Retina (tissue), 1 donor: ENCODE measurements at regions not wholly inside any gene's neighbourhood (a gene's known extent, or its start where the extent isn't known, plus 50 kb on each side); places are given as distances from the start of the nearest gene placed in this dataset.
"Not testable (repeated sequence)": the region's sequence is repeated elsewhere in the genome, so short reads cannot be mapped to it uniquely, and the experiment has no call there.

Experiments used
- DNase-seq: peaks from one replicate; pipeline ENCODE4 v3.0.0-alpha.2; 2016

- DNase-seq = no peak
Measured at GRCh38 chr6:135606392-135606791, 108.9 kb upstream of the AHI1 start.

- DNase-seq = no peak
Measured at GRCh38 chr6:135608031-135608430, 110.5 kb upstream of the AHI1 start.

GRCh38 chr6:135610192-135610591 lies 112.7 kb upstream of the AHI1 start:
- DNase-seq = not testable (repeated sequence)

- no peak for DNase-seq
Measured at GRCh38 chr6:135616655-135617054, 119.1 kb upstream of the AHI1 start.

GRCh38 chr6:135617222-135617621 lies 119.7 kb upstream of the AHI1 start:
- DNase-seq = no peak

- DNase-seq = no peak
Measured at GRCh38 chr6:135622081-135622480, 124.5 kb upstream of the AHI1 start.

GRCh38 chr6:135623979-135624378 lies 126.4 kb upstream of the AHI1 start:
- no peak for DNase-seq

GRCh38 chr6:135624402-135625295 lies 127.1 kb upstream of the AHI1 start:
- DNase-seq = no peak

- DNase-seq = not testable (repeated sequence)
Measured at GRCh38 chr6:135626001-135626400, 128.5 kb upstream of the AHI1 start.

- no peak for DNase-seq
Measured at GRCh38 chr6:135627092-135627715, 129.7 kb upstream of the AHI1 start.

- DNase-seq = no peak
Measured at GRCh38 chr6:135630789-135631376, 133.3 kb upstream of the AHI1 start.

GRCh38 chr6:135631821-135632220 lies 134.3 kb upstream of the AHI1 start:
- no peak for DNase-seq

GRCh38 chr6:135633573-135633972 lies 136.0 kb upstream of the AHI1 start:
- no peak for DNase-seq

GRCh38 chr6:135637701-135638100 lies 140.2 kb upstream of the AHI1 start:
- no peak for DNase-seq

GRCh38 chr6:135638108-135638507 lies 140.6 kb upstream of the AHI1 start:
- no peak for DNase-seq

GRCh38 chr6:135640048-135640447 lies 142.5 kb upstream of the AHI1 start:
- DNase-seq = no peak

GRCh38 chr6:135640449-135641111 lies 143.0 kb upstream of the AHI1 start:
- no peak for DNase-seq

- no peak for DNase-seq
Measured at GRCh38 chr6:135642912-135643311, 145.4 kb upstream of the AHI1 start.

GRCh38 chr6:135644394-135644793 lies 146.9 kb upstream of the AHI1 start:
- no peak for DNase-seq

- DNase-seq = no peak
Measured at GRCh38 chr6:135647521-135647920, 150.0 kb upstream of the AHI1 start.

- DNase-seq = no peak
Measured at GRCh38 chr6:135651964-135652755, 154.6 kb upstream of the AHI1 start.

- DNase-seq = no peak
Measured at GRCh38 chr6:135655055-135655454, 157.5 kb upstream of the AHI1 start.

GRCh38 chr6:135657207-135657606 lies 159.7 kb upstream of the AHI1 start:
- DNase-seq = no peak
